ENCODE measurements at regions not wholly inside any gene's neighbourhood (a gene's known extent, or its start where the extent isn't known, plus 50 kb on each side); places are given as distances from the start of the nearest gene placed in this dataset.

DNA sequence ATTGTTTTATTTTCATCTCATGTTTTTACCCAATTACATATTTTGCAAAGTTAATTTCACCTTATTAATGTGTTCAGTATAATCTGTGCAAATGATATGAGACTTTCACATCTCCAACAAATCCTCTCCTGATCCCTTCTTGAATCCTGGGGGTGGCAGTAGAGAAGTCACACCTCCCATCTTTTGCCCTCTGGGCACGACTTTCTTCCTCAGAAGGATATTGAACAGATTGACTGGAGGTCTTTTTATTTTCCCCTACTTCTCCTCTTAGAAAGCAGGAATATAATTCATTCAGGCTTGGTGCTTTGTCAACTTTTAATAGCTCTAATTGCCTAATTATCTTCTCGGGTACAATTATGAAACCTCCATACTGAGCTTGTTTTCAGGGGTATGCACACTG, 1037.1 kb upstream of the NUDT12 start:
- Histone ChIP-seq H3K4me3 (replicated peaks in 1 of 3; ENCODE audit: insufficient read depth in 1 of 3, low read depth in 1 of 3, low read length in 3 of 3) (no peak overlapping the region), H3K4me1 (ENCODE audit: control insufficient read depth, extremely low read depth, insufficient read depth, low read length) (no peaks in the 10 kb centered on the region), H2AFZ (ENCODE audit: low read depth, low read length) (no peak overlapping the region), H3K27ac (ENCODE audit: insufficient read depth, low read depth, low read length) (no peak overlapping the region), H3K9me1 (replicated peaks; ENCODE audit: control insufficient read depth, extremely low read depth, insufficient read depth, low read length) (no peaks in the 10 kb centered on the region), H3K79me2 (ENCODE audit: control insufficient read depth, insufficient read depth, low read length) (no peaks in the 10 kb centered on the region), H3K9me3 (replicated peaks; ENCODE audit: control insufficient read depth, insufficient read depth, low read length) (no peaks in the 10 kb centered on the region), H3K36me3 (ENCODE audit: control insufficient read depth in 2 of 2, extremely low read depth in 1 of 2, insufficient read depth in 2 of 2, low read length in 2 of 2) (no peaks in the 10 kb centered on the region), H3K9ac (replicated peaks; ENCODE audit: extremely low read depth, insufficient read depth, low read length) (no peak overlapping the region), H3K27me3 (ENCODE audit: control insufficient read depth in 2 of 2, insufficient read depth in 2 of 2, low read length in 2 of 2) (no peaks in the 10 kb centered on the region), H3K4me2 (ENCODE audit: insufficient read depth, low read length) (no peak overlapping the region), H4K20me1 (replicated peaks; ENCODE audit: control insufficient read depth, extremely low read depth, insufficient read depth, low read length) (no peaks in the 10 kb centered on the region)
- DNase-seq (ENCODE audit: low read depth, low spot score) (no peak), FAIRE-seq (no peak)
- CTCF ChIA-PET = no interaction called here
- TF ChIP-seq GATA2 (IDR thresholded peaks at IDR 0.05; ENCODE audit: insufficient read depth, insufficient read length, low read depth, low read length) (no peak), JUN (IDR thresholded peaks at IDR 0.05; ENCODE audit: borderline replicate concordance, insufficient read depth, insufficient read length, low read depth) (no peak), EZH2 (IDR thresholded peaks at IDR 0.05; ENCODE audit: borderline replicate concordance, low read depth, low read length, severe bottlenecking) (no peak), MYC (IDR thresholded peaks at IDR 0.05; ENCODE audit: low read depth, low read length) (no peak), FOS (IDR thresholded peaks at IDR 0.05; ENCODE audit: borderline replicate concordance, insufficient read depth, low read length) (no peak), POLR2AphosphoS5 (IDR thresholded peaks at IDR 0.05; ENCODE audit: insufficient read depth, low read depth, low read length) (no peak), POLR2A (IDR thresholded peaks at IDR 0.05; ENCODE audit: low read depth, low read length) (no peak)
- TF ChIP-seq, protein P1, sequence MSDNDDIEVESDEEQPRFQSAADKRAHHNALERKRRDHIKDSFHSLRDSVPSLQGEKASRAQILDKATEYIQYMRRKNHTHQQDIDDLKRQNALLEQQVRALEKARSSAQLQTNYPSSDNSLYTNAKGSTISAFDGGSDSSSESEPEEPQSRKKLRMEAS (IDR thresholded peaks at IDR 0.05; ENCODE audit: insufficient read depth, insufficient read length) = no peak
- TF ChIP-seq, protein P2, sequence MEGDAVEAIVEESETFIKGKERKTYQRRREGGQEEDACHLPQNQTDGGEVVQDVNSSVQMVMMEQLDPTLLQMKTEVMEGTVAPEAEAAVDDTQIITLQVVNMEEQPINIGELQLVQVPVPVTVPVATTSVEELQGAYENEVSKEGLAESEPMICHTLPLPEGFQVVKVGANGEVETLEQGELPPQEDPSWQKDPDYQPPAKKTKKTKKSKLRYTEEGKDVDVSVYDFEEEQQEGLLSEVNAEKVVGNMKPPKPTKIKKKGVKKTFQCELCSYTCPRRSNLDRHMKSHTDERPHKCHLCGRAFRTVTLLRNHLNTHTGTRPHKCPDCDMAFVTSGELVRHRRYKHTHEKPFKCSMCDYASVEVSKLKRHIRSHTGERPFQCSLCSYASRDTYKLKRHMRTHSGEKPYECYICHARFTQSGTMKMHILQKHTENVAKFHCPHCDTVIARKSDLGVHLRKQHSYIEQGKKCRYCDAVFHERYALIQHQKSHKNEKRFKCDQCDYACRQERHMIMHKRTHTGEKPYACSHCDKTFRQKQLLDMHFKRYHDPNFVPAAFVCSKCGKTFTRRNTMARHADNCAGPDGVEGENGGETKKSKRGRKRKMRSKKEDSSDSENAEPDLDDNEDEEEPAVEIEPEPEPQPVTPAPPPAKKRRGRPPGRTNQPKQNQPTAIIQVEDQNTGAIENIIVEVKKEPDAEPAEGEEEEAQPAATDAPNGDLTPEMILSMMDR (IDR thresholded peaks at IDR 0.05; ENCODE audit: extremely low read depth in 1 of 2, insufficient read depth in 1 of 2, low read depth in 1 of 2, low read length in 2 of 2) = no peak
- BruUV-seq (replicated peaks) = no TSS peak
- POLR2A ChIA-PET = no interaction called here
- dilution Hi-C loops (cut with MboI; ENCODE audit: extremely low pct_ligation_motif_present, low sequenced_read_pairs) (no loop called here), intact Hi-C loops (cut with micrococcal nuclease) (no loop called here)

All from endothelial cell of umbilical vein (primary cell).